HFFc6 (cell line): ENCODE measurements at regions not wholly inside any gene's neighbourhood (a gene's known extent, or its start where the extent isn't known, plus 50 kb on each side); places are given as distances from the start of the nearest gene placed in this dataset.
A peak's percentile ranks its signal among the peaks of the same experiment; 100 is the strongest.

Experiments used
- DNase-seq: peaks from one replicate; pipeline ENCODE4 v3.0.0-alpha.2; 2018
- H3K27ac Mint-ChIP-seq: 2 replicates; pipeline ENCODE4 v1.8.0; 2020; ENCODE audit warnings: mild to moderate bottlenecking, mixed read lengths
- H3K27me3 Mint-ChIP-seq: 2 replicates; pipeline ENCODE4 v1.8.0; 2021; ENCODE audit warnings: mild to moderate bottlenecking, moderate library complexity, mixed read lengths; ENCODE audit not compliant: insufficient read depth
- H3K36me3 Mint-ChIP-seq: 2 replicates; pipeline ENCODE4 v1.8.0; 2021; ENCODE audit warnings: low read depth, mixed read lengths
- H3K4me1 Mint-ChIP-seq: 2 replicates; pipeline ENCODE4 v1.8.0; 2020; ENCODE audit warnings: low read depth, mixed read lengths
- H3K4me3 Mint-ChIP-seq: 2 replicates; pipeline ENCODE4 v1.8.0; 2020; ENCODE audit warnings: mild to moderate bottlenecking, moderate library complexity, mixed read lengths
- H3K9me3 Mint-ChIP-seq: 2 replicates; pipeline ENCODE4 v1.8.0; 2020; ENCODE audit warnings: mild to moderate bottlenecking, mixed read lengths
- TF ChIP-seq, protein P1 (sequence below): fragments of 200-600 bp; sonication (generic); IDR thresholded peaks from 2 replicates; pipeline ENCODE4 v1.5.0; 2021; ENCODE audit warnings: antibody characterized with exemption, mild to moderate bottlenecking

DNA sequence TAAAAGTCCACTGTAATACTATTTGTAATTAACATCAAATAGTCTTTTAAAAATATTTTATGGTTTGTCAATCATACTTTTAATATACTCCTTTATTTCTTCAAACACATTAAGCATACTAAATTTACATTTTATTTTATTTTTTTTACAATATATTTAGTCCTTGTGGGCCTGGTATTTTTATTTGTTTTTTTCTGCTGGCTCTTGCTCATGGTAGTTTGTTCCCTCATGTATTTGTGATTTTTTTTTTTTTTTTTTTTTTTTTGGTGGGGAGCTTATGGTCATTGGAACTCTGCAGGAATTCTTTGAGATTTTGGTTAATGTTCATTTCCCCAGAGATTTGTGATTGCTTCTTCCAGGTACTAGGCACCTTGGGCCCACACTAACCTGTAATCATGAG lies 185.5 kb downstream of the PDGFRA start:
- Mint-ChIP-seq H3K36me3 (no peaks in the 10 kb centered on the region), H3K9me3 (no peaks in the 10 kb centered on the region), H3K27me3 (peaks cover 4% of the 10 kb centered on the region), H3K4me3 (no peak overlapping the region), H3K27ac (no peak overlapping the region), H3K4me1 (no peaks in the 10 kb centered on the region)
- DNase-seq, result no peak
- TF ChIP-seq, protein P1, sequence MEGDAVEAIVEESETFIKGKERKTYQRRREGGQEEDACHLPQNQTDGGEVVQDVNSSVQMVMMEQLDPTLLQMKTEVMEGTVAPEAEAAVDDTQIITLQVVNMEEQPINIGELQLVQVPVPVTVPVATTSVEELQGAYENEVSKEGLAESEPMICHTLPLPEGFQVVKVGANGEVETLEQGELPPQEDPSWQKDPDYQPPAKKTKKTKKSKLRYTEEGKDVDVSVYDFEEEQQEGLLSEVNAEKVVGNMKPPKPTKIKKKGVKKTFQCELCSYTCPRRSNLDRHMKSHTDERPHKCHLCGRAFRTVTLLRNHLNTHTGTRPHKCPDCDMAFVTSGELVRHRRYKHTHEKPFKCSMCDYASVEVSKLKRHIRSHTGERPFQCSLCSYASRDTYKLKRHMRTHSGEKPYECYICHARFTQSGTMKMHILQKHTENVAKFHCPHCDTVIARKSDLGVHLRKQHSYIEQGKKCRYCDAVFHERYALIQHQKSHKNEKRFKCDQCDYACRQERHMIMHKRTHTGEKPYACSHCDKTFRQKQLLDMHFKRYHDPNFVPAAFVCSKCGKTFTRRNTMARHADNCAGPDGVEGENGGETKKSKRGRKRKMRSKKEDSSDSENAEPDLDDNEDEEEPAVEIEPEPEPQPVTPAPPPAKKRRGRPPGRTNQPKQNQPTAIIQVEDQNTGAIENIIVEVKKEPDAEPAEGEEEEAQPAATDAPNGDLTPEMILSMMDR, result no peak

DNA sequence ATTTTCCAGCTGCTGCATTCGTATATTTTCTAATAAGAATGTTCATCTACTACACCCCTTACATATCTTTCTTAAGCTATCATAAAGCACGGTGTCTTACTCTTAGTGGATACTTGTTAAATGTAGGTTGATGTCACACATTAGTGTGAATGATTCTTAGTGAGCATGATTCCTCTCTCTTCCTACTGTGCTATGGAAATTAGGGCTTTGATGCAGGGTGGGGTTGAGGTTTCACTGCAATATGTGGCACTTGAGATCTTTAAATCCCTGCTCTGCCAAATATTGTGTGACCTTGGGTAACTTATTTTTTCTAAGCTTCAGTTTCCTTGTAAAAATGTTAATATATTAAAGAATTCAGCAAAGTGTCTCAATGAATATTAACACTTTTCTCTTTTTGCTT lies 188.4 kb downstream of the PDGFRA start:
- DNase-seq, result no peak
- H3K27me3 Mint-ChIP-seq, result no peaks in the 10 kb centered on the region; the same call in 1 of the 2 replicates
- no peaks in the 10 kb centered on the region for H3K36me3 Mint-ChIP-seq
- H3K4me3 Mint-ChIP-seq, result no peak overlapping the region
- H3K4me1 Mint-ChIP-seq, result no peaks in the 10 kb centered on the region
- TF ChIP-seq, protein P1, result no peak
- no peaks in the 10 kb centered on the region for H3K9me3 Mint-ChIP-seq
- no peak overlapping the region for H3K27ac Mint-ChIP-seq

DNA sequence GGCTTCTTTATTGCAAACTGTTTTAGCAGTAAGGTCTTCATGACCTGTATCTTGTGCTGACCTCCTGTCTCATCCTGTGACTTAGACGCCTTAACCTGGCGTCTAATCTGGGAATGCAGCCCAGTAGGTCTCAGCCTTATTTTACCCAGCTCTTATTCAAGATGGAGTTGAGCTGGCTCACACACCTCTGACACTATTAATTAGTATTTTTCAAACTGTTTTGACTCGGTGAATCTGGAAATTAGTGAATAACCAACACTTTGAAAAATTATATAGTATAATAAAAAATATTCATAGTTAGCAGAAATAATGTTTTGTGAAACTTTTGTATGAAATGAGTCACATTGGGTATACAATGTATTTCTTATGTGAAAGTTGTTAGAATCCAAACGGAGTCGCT lies 189.4 kb downstream of the PDGFRA start:
- TF ChIP-seq, protein P1, result no peak
- Mint-ChIP-seq H3K36me3 (no peaks in the 10 kb centered on the region), H3K27me3 (no peaks in the 10 kb centered on the region; the same call in 1 of the 2 replicates), H3K9me3 (no peaks in the 10 kb centered on the region), H3K27ac (no peak overlapping the region), H3K4me1 (peaks cover 7% of the 10 kb centered on the region), H3K4me3 (no peak overlapping the region)
- DNase-seq, result no peak

DNA sequence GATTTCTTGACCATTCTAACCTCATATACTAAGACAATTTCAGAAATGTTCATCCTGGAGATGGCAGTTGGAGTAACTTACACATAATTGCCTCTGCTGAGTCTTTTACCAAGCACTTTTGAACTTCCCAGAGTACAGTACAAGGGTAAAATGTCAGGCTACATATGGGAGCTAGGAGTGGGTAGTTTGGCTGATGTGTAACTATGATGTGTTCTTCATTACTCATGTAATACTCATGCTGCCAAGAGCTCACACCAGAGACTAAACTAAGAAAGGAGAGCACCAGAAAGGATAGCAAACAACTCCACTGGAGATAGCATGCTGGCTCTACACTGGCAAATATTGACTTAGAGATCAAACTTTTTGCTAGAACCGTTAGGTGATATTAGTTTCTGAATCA lies 194.0 kb downstream of the PDGFRA start:
- Mint-ChIP-seq H3K4me1 (peaks cover 10% of the 10 kb centered on the region), H3K36me3 (no peaks in the 10 kb centered on the region), H3K4me3 (no peak overlapping the region), H3K27ac (no peak overlapping the region), H3K27me3 (peaks cover 11% of the 10 kb centered on the region), H3K9me3 (no peaks in the 10 kb centered on the region)
- DNase-seq, result peak; percentile 43
- TF ChIP-seq, protein P1, result no peak

DNA sequence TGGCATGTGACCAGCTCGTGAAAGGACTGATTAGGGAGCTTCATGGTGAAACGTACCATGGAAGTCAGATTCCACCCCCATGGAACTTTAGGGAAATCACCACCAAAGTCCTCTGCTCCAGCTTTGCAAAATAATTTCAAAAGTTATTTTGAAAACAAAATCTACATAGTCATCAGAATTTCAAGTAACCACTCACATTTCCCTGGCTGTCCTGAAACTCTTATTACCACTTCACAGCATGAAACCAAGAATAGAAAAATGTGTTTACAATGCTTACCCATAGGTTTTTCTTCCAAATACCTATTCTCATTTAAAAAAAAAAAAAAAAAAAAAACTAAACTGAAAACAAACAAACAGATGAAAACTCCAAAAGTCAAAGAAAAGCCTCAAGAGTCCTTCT lies 198.7 kb downstream of the PDGFRA start:
- no peak for DNase-seq
- no peak overlapping the region for H3K27ac Mint-ChIP-seq

More for the DNA sequence above, 198.7 kb downstream of the PDGFRA start:
- TF ChIP-seq, protein P1, result no peak
- Mint-ChIP-seq H3K27me3 (peaks cover 14% of the 10 kb centered on the region), H3K36me3 (no peaks in the 10 kb centered on the region), H3K4me3 (no peak overlapping the region), H3K4me1 (peaks cover 9% of the 10 kb centered on the region), H3K9me3 (no peaks in the 10 kb centered on the region)
